GM03348 (cell line): ENCODE measurements at regions not wholly inside any gene's neighbourhood (a gene's known extent, or its start where the extent isn't known, plus 50 kb on each side); places are given as distances from the start of the nearest gene placed in this dataset.

Source experiments
- DNase-seq: peaks from one replicate; pipeline ENCODE4 v3.0.0; 2012; ENCODE audit warnings: low spot score

DNA sequence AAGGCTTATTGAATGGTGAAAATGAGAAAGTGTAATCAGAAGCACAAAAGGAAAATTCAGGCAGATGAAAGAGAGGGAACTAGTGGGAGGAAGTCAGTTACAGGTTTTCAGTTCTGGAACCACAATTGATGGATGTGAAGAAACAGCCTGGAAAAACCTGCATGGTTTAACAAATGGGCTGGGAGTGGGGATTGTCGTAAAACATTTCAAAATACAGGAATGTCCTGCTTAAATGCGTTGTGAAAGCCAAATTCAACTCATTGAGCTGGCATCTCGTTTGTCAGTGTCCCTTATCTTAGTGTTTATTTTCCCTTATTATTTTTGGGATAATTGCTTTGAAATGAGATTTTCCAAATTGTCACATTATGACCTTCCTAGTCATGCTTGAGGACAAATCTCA lies 106.5 kb upstream of the RFC3 start:
- DNase-seq: no peak

DNA sequence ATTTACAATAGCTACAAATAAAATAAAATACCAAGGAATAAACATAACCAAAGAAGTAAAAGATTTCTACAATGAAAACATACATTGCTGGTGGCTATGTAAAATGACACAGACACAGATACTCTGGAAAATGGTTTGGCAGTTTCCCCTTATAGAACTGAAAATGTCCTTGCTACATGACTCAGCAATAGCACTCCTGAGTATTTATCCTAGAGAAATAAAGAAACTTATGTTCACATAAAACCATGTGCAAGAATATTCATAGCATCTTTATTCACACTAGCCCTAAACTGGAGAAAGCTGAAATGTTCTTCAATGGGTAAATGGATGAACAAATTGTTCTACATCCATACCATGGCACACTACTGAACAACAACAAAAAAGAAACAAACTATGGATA lies 100.2 kb upstream of the RFC3 start:
- DNase-seq: no peak

DNA sequence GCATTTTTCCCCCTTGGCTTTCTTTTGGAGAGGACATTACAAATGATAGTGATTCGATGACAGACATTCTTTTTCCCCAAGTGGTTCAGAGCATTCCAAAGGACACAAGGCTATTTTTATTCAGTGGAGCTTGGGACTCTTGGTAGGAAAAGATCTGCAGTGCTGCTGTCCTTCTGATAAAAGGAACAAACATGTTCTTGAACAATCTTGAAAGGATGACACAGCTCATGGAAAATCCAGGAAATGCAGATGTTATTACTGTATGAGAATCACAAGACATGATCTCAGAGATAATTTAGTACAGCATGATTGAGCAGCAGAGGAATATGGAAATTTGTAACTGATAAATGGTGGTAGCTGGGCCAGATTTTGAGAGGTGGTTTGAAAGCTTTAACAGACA lies 96.2 kb upstream of the RFC3 start:
- DNase-seq: peak; percentile 41

DNA sequence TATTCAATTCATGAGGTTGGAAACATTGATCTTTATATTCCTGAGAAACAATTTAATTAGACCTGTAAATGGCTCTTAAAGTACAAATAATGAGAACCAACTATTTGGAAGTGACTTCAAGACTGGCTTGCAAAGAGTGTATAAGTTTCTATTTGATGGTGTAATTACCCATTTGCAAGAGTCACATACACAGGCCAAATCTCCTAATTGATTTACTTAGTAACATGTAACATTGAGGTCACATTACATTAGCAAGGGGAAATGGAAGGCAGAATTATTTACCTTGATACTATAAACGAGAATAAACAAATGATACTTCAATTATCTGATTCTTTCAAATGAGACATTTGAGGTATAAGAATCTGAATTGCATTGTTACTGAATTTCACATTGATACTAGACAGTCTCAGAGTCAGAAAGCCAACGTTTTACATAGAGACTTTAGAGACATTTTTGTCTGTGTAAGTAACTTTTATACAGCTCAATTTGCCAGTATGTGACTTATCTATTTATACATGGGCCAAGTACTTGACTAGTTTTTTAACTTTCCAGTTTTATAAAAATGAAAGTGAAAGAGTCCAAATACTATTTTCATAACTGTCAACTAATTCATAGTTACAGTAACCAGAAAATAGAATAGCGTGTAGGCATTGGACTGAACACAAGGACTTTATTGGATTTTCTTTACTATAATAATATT lies 95.6 kb upstream of the RFC3 start:
- no peak for DNase-seq

DNA sequence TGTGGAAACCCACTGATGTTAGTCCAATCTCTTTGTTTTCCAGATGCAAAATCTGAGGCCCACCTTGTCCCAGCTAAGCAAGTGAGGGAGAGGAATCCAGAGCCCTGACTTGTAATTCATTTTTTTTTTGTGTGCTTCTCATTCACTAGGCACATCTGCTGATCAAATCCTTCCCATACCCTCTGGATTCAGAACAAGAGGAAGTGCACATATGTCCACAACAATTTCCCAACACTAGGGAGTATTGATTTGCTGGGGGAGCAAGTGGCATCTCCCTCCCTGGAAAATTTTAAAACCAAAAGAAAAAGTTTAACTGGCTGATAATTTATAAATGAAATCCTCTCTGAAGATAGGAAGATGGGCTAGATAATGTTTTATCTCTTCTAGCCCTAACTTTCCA lies 94.6 kb upstream of the RFC3 start:
- no peak for DNase-seq

DNA sequence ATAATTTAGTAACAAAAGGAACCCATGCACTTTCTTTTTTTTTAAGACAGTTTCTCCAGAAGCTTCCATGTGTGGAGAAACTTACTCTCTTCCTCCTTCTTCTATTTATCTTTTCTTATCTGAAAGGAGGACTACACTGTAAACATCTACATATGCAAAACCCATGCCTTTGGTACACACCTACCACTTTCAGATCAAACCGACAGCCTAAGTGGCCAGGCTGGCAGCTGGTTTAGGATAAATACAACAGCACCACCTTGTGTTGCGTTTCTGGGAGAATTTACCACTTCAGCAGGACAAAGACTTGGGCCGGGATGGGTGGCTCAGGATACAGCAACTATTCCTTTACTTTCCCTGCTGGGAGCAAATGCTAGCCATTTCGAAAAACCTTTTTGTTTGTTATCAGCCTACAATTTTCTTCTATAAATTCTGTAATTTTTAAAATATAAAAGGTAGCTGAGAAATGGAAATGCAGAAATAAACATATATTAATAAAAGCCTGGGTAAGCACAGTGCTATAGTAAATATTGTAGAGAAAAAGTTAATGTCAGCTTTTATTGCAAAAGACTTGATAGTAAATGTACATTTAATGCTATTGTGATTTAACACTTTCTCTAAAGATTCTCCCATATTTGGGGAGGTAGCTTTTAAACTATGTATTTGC lies 94.0 kb upstream of the RFC3 start:
- peak; percentile 72 for DNase-seq

DNA sequence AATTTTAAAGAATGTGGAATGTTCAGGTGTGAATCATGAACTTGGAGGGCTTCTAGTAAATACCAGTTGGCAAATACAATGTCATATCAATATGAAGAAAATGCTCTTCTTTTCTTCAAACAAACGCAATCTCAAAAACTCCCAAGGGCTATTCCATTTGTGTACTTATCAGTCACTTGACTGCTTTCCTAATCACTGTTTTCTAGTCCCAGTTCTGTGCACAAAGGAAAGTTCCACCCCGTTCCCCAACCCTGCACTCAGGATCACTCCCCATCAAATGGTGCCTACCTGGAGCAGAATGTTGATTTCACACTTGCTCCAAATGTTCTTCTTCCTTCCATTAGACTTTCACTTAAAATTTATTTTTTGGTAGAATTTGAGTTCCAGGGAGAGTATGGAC lies 92.6 kb upstream of the RFC3 start:
- no peak for DNase-seq

DNA sequence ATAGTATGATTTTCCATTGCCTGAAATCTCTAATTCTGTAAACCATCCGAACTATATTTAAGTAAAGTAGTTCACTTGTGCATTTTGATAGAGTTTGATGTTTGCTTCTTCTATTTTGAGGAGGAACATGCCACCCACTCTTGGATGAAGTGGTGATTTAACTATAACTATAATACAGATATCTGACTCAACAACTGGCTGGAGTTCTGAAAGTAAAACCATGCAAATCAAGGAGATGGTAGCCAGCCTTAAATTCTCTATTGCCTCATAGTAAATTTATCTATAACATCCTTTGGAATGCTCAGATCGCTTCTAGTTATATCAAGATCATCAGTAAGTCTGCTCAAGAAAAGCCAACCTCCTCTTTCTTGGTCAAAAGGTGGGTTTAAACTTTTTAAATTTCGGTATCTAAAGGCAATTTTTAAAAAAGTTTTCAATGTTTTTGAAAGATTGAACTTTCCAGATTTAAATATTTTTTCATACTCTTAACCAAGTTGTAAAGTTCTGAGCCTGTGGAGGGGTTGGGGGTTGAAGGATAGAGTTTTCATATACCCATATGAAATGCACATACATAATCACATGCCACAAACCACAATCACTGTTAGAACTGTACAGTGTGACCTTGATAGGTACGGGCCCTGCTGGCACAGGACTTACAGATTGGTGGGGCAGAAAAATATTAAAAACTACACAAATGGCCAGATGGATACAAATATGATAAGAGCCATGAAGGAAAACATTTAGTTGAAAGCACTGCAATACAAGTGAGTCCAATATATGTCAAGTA lies 90.5 kb upstream of the RFC3 start:
- no peak for DNase-seq

DNA sequence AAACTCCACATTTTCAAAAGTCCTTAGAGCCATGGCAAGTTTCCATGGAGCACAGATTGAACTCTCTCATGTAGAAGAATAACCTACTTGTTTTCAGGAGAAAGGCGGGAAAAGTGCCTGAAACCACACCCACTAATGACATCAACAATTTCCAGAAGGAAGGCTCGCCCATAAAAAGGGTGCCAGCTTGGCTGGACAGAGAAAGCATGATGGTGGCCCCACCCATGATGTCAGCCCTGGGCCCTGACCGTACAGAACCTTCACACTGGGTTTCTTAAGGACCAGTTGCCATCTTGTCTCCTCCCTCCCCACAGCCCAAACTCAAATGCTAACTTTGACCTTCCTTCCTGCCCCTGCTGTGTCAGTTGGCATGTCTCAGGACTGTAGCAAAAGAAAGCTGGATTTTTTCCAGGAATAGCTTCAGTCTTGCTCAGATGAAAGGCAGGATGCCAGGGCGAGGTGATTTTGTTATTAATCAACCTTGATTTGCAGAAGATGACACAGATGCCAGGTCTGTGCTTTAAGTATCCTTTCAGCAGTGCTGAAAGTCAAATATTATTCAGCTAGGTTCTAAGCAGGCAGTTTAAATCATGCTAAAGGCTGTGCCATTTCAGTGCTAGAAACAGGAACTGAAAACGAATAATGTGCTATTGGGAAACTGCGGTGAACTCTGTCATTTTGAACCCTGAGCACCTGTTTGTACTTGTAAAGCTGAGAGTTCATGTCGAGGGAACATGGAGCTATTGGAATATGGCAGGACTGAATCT lies 89.5 kb upstream of the RFC3 start:
- DNase-seq: no peak

DNA sequence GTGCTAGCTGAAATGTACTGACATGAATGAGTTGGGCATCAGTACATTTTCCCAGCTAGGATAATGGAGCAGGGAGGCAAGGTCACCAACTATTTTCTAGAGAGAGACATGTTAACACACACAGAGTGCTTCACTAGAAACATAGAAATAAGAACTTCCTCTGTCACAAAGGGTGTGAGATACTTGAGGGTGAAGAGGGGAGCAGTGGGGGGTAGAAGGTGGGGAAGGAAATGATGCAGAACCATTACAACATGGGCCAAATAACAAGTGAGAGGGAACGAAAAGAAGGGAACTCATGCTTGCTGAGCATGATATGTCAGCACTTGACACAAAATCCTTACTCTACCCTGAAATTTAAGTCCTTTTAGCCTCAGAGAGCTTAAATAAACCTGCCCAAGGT lies 87.8 kb upstream of the RFC3 start:
- no peak for DNase-seq

DNA sequence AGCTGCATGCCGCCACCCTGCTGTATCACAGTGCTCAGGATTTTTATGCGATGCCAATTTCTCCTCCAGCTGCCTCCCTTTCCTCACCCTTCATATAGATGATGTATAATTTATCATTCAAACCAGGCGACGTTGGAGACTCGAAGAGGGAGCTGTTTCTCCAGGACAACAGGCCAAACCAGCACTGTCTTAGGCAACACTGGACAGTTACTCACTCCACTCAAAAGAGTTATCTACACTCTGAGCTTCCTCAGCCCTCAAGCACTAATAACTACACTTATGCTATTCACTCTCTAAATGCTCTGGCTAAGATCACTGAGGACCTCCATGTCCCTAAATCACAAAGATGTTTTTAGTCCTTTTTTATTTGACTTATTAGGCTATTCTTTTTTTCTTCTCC lies 87.3 kb upstream of the RFC3 start:
- DNase-seq: no peak

DNA sequence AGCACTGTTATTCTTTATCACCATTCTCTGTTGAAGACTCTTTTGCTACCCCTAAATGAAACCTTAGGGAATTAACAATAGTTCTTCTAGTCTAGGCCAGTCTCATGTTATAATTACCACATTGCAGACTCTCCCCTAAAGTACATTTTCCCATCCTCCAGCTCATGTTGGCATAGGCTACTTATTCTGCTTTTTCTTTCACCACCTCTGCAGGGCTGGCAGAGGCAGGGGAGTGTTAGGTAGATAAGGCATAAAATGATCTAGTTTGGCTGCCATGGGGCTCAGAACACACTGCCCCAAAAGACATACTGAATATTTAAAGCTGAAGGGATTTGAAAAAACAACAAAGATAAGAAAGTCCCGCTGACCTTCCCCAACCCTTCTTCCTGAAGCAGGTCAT lies 82.7 kb upstream of the RFC3 start:
- DNase-seq: no peak

DNA sequence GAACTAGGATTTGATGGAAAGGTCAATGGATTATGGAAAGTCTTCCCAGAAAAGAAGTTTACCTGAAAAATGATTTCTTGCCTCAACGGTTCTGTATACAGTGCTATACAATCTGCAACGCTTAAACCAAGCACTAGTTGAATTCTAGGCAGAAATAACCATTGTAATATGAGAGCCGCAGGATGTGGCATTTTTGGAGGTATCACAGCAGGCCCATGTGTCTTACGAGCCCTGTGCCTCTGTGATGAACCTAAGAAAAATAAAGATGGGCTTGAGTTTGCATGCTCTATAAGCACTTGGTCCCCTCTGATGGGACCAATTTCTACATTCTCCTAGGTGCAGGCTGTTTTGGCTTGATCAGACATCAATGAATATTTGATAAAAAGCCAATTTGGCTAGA lies 78.7 kb upstream of the RFC3 start:
- no peak for DNase-seq

DNA sequence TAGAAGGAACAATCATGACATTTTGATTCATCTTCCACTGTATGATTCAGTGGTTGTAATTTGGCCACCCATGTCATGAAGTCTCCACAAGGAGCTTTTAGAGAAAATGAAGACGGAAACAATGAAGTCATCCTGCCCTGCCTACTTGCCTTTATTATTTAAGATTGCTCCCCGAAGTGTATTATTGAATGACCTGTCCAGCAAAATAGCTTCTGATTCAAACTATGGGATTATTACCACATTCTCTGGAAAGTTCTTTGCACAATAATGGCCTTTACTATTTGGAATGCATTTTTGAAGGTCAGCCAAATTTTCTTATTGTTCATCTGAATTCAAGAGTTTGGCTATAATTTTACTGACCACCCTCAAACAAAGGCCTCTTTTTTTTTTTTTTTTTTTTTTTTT lies 77.8 kb upstream of the RFC3 start:
- DNase-seq: peak; percentile 55

DNA sequence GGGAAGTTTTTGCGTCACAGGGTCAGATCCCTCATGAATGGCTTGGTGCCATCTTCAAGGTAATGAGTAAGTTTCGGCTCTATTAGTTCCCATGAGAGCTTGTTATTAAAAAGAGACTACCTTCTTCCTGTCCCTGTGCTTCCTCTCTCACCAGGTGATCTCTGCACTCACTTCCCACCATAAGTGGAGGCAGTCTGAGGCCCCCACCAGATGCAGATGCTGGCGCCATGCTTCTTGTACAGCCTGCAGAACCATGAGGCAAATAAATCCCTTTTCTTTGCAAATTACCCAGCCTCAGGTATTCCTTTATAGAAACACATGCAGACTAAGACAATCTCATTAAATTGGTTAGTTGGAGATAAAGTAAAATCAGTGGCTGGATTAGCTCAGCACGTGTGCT lies 75.6 kb upstream of the RFC3 start:
- DNase-seq: no peak

DNA sequence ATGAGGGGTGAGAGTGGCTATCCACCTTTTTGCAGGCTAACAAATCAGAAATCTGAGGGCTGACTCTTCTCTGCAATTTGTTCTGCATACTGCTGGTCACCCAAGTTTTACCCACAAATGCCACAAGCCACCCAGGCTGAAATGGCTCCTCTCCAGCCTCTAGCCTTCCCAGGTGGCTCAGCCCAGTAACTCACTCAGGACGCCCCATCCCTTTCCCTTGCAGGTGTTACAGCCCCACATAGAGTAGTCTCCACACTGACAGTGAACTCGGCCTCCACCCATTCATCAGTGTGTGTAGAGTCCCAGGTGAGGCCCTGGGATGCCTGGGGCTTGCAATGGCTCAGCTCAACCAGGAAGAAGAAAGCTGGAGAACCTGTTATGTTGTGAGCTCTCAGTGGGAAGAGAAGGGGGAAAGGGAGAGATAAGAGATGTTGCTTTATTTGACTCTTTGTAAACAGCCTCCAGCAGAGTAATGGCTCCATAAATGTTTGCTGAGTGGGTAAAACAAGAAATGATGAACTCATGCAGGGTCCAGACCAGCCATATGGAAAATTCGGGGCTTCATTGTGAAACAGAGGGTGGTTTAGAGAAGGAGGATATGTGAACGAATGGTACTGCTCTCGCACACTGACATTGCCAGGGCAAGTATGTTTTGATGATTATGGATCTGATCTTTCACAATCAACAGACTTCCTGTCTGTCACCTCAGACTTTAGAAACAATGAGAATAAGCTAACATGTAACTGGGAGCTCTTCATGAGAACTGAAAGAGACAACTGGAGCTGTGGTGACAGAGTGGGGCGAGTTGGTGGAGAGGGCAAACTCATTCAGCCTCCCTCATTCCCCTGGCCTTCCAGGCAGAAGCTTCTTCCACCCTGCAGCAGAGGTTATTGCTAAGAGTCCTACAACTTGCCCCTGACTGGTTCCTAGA lies 74.2 kb upstream of the RFC3 start:
- DNase-seq: no peak

DNA sequence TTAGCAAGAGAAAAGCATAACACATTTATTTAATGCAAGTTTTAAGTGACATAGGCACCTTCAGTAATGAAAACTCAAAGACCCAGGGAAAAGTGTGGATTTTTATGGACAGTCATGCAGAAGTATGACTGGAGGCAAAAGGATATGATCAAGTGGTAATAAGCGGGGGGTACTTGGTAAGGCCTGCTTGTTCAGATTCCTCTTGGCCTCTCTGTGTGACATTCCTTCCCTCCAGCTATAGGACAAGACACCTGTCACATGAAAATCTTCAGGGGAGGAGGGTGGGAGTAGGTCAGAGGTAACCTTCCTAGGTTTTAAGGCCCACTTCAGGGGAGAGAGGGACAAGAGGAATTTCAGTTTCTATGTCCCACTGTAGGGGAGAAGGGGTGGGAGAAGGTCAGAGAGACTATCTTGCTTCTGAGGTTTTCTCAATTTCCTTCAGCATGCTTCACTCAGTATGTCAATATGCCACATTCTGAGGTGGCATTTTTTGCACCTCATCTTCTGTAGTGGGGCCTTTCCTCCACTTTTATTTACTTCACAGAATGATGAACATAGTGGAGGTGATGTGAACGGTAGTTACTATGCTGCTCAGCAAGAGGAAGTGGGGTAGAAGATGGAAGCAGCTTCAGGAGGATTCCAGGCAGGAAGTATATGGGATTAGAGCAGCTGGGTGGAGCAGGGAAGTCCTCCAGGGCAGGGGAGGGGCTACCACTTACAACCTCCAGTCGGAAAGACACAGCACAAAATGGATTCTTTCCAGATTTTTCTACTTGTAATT lies 73.2 kb upstream of the RFC3 start:
- peak; percentile 20 for DNase-seq

DNA sequence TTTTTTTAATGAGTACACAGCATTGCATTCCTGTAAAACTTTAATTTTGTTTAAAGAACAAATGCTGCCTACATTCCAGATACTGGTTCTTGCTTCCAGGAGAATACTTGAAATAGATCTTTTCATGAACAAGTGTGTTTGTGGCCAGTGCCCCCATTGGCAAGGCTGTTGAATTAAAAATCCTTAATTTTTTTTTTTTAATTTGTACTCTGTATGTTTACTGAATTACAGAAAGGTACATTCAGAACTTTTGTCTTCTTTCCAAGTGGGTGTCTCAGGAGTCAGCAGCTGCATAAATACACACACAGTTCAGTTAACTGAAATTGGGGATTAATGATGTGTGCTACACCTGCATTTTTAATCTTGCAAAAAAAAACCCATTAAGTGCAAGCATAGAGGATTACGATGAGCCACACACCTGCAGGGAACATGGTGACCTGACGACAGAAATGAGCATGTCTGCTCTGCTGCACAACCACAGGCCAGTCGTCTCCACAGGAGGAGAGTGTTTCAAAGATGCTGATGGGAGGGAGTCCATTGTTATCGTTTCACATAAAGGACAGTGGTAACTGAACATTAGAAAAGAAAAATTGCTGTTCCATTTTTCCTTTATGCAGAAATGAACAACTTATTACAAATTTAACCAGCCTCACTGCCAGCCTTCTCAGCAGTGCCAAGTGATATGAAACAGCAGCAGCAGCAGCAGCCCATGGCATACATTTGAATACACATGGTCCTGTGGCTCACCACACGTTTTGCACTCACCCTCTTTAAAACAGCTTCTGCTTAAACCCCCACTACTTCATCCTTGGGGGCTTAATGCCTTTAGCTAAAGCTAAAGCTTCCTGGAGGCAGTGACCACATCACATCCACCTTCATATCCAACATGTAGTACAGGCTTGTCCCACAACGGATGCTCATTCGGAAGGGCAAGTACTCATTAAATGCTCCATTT lies 72.3 kb upstream of the RFC3 start:
- no peak for DNase-seq

DNA sequence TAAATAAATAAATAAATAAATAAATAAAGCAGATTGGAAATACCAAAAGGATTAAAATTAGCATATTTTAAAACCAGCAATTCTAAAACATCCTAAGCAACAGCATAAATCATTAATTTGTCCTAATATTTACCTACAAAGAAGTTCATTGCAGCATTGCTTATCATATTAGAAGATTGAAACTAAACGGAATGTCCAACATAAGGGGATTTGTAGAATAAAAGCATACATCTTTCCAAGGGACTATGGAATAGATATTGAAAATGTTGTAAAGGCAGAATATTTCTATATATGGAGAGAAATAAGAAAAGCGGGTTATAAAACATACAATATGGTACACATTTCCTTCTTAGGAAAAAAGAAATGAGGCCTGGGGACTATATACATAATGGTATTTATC lies 71.1 kb upstream of the RFC3 start:
- no peak for DNase-seq

DNA sequence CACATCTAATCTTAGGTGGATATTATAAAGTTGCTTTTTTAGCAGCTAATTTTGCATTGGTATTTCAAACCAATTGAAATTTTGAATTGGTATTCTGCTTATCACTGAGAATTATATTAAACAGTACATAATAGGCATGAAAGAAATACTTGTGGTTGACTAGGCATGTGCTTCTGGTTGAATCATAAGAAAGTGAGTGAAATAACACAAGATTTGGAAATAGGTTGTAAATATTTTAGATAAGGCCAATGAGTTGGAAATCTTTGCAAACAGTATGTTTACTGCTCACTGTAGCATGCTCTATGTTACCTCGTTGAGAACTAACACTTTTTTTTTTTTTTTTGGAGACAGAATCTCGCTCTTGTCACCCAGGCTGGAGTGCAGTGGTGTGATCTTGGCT lies 66.8 kb upstream of the RFC3 start:
- peak; percentile 74 for DNase-seq
